Trophoblast cell (in vitro differentiated cells and primary cell): ENCODE measurements at regions not wholly inside any gene's neighbourhood (a gene's known extent, or its start where the extent isn't known, plus 50 kb on each side); places are given as distances from the start of the nearest gene placed in this dataset.

Experiments
- DNase-seq, 2 donors: peaks; one replicate each; pipeline ENCODE4 v3.0.0-alpha.2; 2016
- H2AFZ ChIP-seq: 2 replicates; pipeline ENCODE4 v1.6.1; 2013; ENCODE audit warnings: low read length, moderate library complexity, mild to moderate bottlenecking; ENCODE audit not compliant: insufficient read depth, poor library complexity
- H2AK5ac ChIP-seq: 2 replicates; pipeline ENCODE4 v1.6.1; 2013; ENCODE audit warnings: mild to moderate bottlenecking, low read length
- H2BK120ac ChIP-seq: 2 replicates; pipeline ENCODE4 v1.6.1; 2013; ENCODE audit warnings: low read length, mild to moderate bottlenecking, moderate library complexity; ENCODE audit not compliant: insufficient read depth, poor library complexity
- H2BK12ac ChIP-seq: 2 replicates; pipeline ENCODE4 v1.6.1; 2013; ENCODE audit warnings: mild to moderate bottlenecking, low read length, moderate library complexity
- H2BK5ac ChIP-seq: 2 replicates; pipeline ENCODE4 v1.6.1; 2013; ENCODE audit warnings: low read length, low read depth, moderate library complexity, mild to moderate bottlenecking; ENCODE audit not compliant: poor library complexity
- H3K14ac ChIP-seq: 2 replicates; pipeline ENCODE4 v1.6.1; 2013; ENCODE audit warnings: mild to moderate bottlenecking, low read length
- H3K18ac ChIP-seq: 2 replicates; pipeline ENCODE4 v1.6.1; 2013; ENCODE audit warnings: mild to moderate bottlenecking, low read length
- H3K23ac ChIP-seq: 2 replicates; pipeline ENCODE4 v1.6.1; 2013; ENCODE audit warnings: low read length
- H3K27ac ChIP-seq: 2 replicates; pipeline ENCODE4 v1.5.1; 2013; ENCODE audit warnings: low read depth, mild to moderate bottlenecking, inconsistent platforms, low read length, moderate library complexity
- H3K27me3 ChIP-seq: 2 replicates; pipeline ENCODE4 v1.6.1; 2013; ENCODE audit warnings: inconsistent platforms, mild to moderate bottlenecking, low read length, moderate library complexity; ENCODE audit not compliant: insufficient read depth
- H3K36me3 ChIP-seq, 2 experiments: 1 replicate in 1 of 2; 2 replicates in 1 of 2; pipeline ENCODE4 v1.6.1; 2013; ENCODE audit warnings: low read length in 2 of 2, mild to moderate bottlenecking in 2 of 2, moderate library complexity in 1 of 2; ENCODE audit not compliant: insufficient read depth in 2 of 2, control insufficient read depth in 1 of 2
- H3K4ac ChIP-seq: 2 replicates; pipeline ENCODE4 v1.6.1; 2013; ENCODE audit warnings: low read depth, mild to moderate bottlenecking, low read length, moderate library complexity
- H3K4me1 ChIP-seq, 2 experiments: 1 replicate in 1 of 2; 2 replicates in 1 of 2; pipeline ENCODE4 v1.6.1; 2013; ENCODE audit warnings: low read length in 2 of 2, mild to moderate bottlenecking in 2 of 2, moderate library complexity in 1 of 2; ENCODE audit not compliant: insufficient read depth in 2 of 2, control insufficient read depth in 1 of 2
- H3K4me2 ChIP-seq: 2 replicates; pipeline ENCODE4 v1.6.1; 2013; ENCODE audit warnings: inconsistent platforms, mild to moderate bottlenecking, low read length, moderate library complexity
- H3K4me3 ChIP-seq: 2 replicates; pipeline ENCODE4 v1.5.1; 2013; ENCODE audit warnings: mild to moderate bottlenecking, low read depth, low read length, inconsistent platforms
- H3K79me1 ChIP-seq: one replicate; pipeline ENCODE4 v1.6.1; 2013; ENCODE audit warnings: low read length
- H3K79me2 ChIP-seq: 2 replicates; pipeline ENCODE4 v1.6.1; 2013; ENCODE audit warnings: low read length, mild to moderate bottlenecking; ENCODE audit not compliant: control insufficient read depth, insufficient read depth, poor library complexity
- H3K9ac ChIP-seq: 2 replicates; pipeline ENCODE4 v1.6.1; 2013; ENCODE audit warnings: mild to moderate bottlenecking, low read length
- H3K9me3 ChIP-seq: 2 replicates; pipeline ENCODE4 v1.6.1; 2013; ENCODE audit warnings: low read depth, mild to moderate bottlenecking, control low read depth, inconsistent platforms, low read length; ENCODE audit not compliant: insufficient read depth
- H4K12ac ChIP-seq: 2 replicates; pipeline ENCODE4 v1.6.1; 2013; ENCODE audit warnings: low read depth, mild to moderate bottlenecking, low read length, moderate library complexity
- H4K8ac ChIP-seq: 2 replicates; pipeline ENCODE4 v1.6.1; 2013; ENCODE audit warnings: low read depth, mild to moderate bottlenecking, low read length, moderate library complexity
- H4K91ac ChIP-seq: one replicate; pipeline ENCODE4 v1.6.1; 2013; ENCODE audit warnings: low read depth, mild to moderate bottlenecking, low read length, moderate library complexity
- WGBS: extraction: QIAGEN DNeasy Blood & Tissue Kit; methylation state at CpG from one replicate; pipeline ENCODE4 v1.1.7; 2013; ENCODE audit warnings: missing lambda C conversion rate; ENCODE audit not compliant: insufficient read length, insufficient coverage; ENCODE audit errors: extremely low coverage; 5-methylcytosine and 5-hydroxymethylcytosine counted together

DNA sequence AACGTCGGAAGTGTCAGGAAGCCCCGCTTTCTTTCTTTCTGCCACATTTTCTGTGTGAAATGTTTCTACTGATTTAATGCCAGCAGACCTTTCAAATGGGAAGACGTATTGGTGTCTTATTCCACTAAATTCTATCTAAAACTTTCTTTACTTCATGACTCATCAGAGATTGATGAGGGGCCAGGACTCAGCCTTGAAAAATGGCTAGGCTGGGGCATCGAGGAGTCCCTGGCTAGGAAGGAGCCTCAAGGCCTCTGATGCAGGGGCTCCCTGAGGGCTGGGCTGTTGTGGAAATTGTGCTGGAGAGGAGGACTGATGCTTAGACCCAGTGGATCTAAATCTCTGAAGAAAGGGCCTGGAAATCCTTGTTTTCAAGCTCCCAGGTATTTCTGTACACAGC lies 192.8 kb upstream of the PDE10A start:
- Histone ChIP-seq H3K4me2 (no peak overlapping the region), H3K79me1 (no peaks in the 10 kb centered on the region), H3K9me3 (no peaks in the 10 kb centered on the region), H3K4ac (no peak overlapping the region), H2BK12ac (no peak overlapping the region), H3K79me2 (no peaks in the 10 kb centered on the region), H2AFZ (no peak overlapping the region), H3K23ac (no peak overlapping the region), H4K91ac (no peak overlapping the region), H4K12ac (no peak overlapping the region), H3K27me3 (peaks cover 22% of the 10 kb centered on the region), H3K18ac (no peak overlapping the region), H3K27ac (no peak overlapping the region), H3K36me3 (no peaks in the 10 kb centered on the region), H2BK5ac (no peak overlapping the region), H2BK120ac (no peak overlapping the region), H2AK5ac (no peak overlapping the region), H3K4me1 (no peaks in the 10 kb centered on the region), H3K4me3 (no peak overlapping the region), H4K8ac (no peak overlapping the region), H3K14ac (no peak overlapping the region), H3K9ac (no peak overlapping the region)
- WGBS, result no CpG with 5 or more reads among the region's 5 CpGs
- DNase-seq, result no peak

DNA sequence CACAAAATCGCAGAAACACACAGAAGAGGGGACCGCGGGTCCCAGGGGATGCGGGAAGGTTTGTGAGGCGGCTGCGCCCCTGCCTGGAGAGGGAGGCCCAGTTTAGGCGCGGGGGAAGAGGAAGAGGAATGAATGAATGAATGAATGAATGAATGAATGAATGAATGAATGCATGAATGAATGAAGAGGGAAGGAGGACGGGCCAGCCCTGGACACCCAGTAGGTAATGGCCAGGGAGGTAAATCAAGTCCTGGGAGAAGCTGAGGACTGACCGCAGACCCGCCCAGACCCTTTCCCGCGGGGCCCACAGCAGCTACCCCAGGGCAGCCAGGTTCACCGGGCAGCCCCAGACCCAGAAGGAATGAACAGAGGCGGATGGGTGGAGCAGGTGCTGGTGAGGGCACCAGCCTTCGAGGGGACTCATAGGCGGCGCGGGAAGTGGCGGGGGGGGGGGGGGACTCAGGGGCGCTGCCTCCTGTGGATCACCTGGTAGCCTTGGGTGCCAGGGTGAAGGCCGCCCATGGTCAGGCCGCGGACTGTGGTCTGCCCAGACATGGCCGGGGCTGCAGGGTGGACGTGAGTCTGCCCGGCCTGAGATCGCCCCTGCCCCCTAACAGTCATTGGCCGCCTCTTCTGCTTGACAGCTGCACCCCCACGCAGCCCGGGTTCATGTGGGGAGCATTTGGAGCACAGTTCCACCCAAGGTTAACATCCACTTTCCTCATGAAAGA lies 192.0 kb upstream of the PDE10A start:
- Histone ChIP-seq H3K9me3 (no peaks in the 10 kb centered on the region), H2AFZ (no peak overlapping the region), H3K4me3 (no peak overlapping the region), H3K36me3 (no peaks in the 10 kb centered on the region), H4K8ac (no peak overlapping the region), H3K4ac (no peak overlapping the region), H3K79me1 (no peaks in the 10 kb centered on the region), H4K12ac (no peak overlapping the region), H2BK5ac (no peak overlapping the region), H2BK12ac (no peak overlapping the region), H3K23ac (no peak overlapping the region), H3K4me2 (no peak overlapping the region), H2BK120ac (no peak overlapping the region), H3K79me2 (no peaks in the 10 kb centered on the region), H3K14ac (no peak overlapping the region), H3K27me3 (peaks cover 22% of the 10 kb centered on the region), H3K4me1 (no peaks in the 10 kb centered on the region), H2AK5ac (no peak overlapping the region), H3K27ac (no peak overlapping the region), H3K9ac (no peak overlapping the region), H3K18ac (no peak overlapping the region), H4K91ac (no peak overlapping the region)
- no CpG with 5 or more reads among the region's 31 CpGs for WGBS
- no peak for DNase-seq

- Histone ChIP-seq H3K9me3 (no peaks in the 10 kb centered on the region), H3K18ac (no peak overlapping the region), H3K4me2 (peak overlapping the region; percentile 48), H3K79me1 (no peaks in the 10 kb centered on the region), H3K23ac (no peak overlapping the region), H2AK5ac (no peak overlapping the region), H4K8ac (no peak overlapping the region), H3K27ac (no peak overlapping the region), H4K12ac (no peak overlapping the region), H3K4me3 (no peak overlapping the region), H3K14ac (no peak overlapping the region), H2BK12ac (no peak overlapping the region), H3K79me2 (no peaks in the 10 kb centered on the region), H3K27me3 (peaks cover 22% of the 10 kb centered on the region), H3K36me3 (no peaks in the 10 kb centered on the region), H2BK120ac (no peak overlapping the region), H3K9ac (no peak overlapping the region), H2AFZ (no peak overlapping the region), H4K91ac (no peak overlapping the region), H2BK5ac (no peak overlapping the region), H3K4me1 (no peaks in the 10 kb centered on the region), H3K4ac (no peak overlapping the region)
- no peak for DNase-seq
- no CpG with 5 or more reads among the region's 67 CpGs for WGBS
These were observed 191.2 kb upstream of the PDE10A start for GRCh38 chr6:165854061-165854862.

GRCh38 chr6:165852676-165853075 lies 189.6 kb upstream of the PDE10A start:
- H3K9ac ChIP-seq, result no peak overlapping the region
- no peaks in the 10 kb centered on the region for H3K36me3 ChIP-seq
- no peak overlapping the region for H2BK5ac ChIP-seq
- no peak overlapping the region for H3K4ac ChIP-seq
- no peaks in the 10 kb centered on the region for H3K9me3 ChIP-seq
- WGBS, result no CpG with 5 or more reads among the region's 10 CpGs
- H3K79me1 ChIP-seq, result no peaks in the 10 kb centered on the region
- no peak overlapping the region for H4K12ac ChIP-seq
- no peak overlapping the region for H3K14ac ChIP-seq
- H2AK5ac ChIP-seq, result no peak overlapping the region
- DNase-seq, result peak; percentile 40 to 89
- no peak overlapping the region for H2BK12ac ChIP-seq
- H4K91ac ChIP-seq, result no peak overlapping the region
- H3K23ac ChIP-seq, result no peak overlapping the region
- no peaks in the 10 kb centered on the region for H3K79me2 ChIP-seq
- no peak overlapping the region for H4K8ac ChIP-seq
- H3K27ac ChIP-seq, result no peak overlapping the region
- H2BK120ac ChIP-seq, result no peak overlapping the region
- H3K4me3 ChIP-seq, result no peak overlapping the region
- no peaks in the 10 kb centered on the region for H3K4me1 ChIP-seq
- H3K4me2 ChIP-seq, result no peak overlapping the region
- H3K18ac ChIP-seq, result no peak overlapping the region
- peaks cover 22% of the 10 kb centered on the region for H3K27me3 ChIP-seq
- H2AFZ ChIP-seq, result no peak overlapping the region
